Mucosa of stomach (tissue), 1 donor: ENCODE measurements at regions not wholly inside any gene's neighbourhood (a gene's known extent, or its start where the extent isn't known, plus 50 kb on each side); places are given as distances from the start of the nearest gene placed in this dataset.
A peak's percentile ranks its signal among the peaks of the same experiment; 100 is the strongest.

Source experiments
- H3K27me3 ChIP-seq: one replicate; pipeline ENCODE4 v1.7.0; 2013; ENCODE audit warnings: mild to moderate bottlenecking, low read length; ENCODE audit not compliant: control insufficient read depth, insufficient read depth
- H3K36me3 ChIP-seq: one replicate; pipeline ENCODE4 v1.7.0; 2013; ENCODE audit warnings: low read length; ENCODE audit not compliant: control insufficient read depth, insufficient read depth
- H3K4me1 ChIP-seq: one replicate; pipeline ENCODE4 v1.7.0; 2013; ENCODE audit warnings: mild to moderate bottlenecking, low read length; ENCODE audit not compliant: control insufficient read depth, insufficient read depth
- H3K4me3 ChIP-seq: one replicate; pipeline ENCODE4 v1.7.0; 2013; ENCODE audit warnings: low read length
- H3K9ac ChIP-seq: one replicate; pipeline ENCODE4 v1.7.0; 2013; ENCODE audit warnings: mild to moderate bottlenecking, low read length, moderate library complexity
- H3K9me3 ChIP-seq: one replicate; pipeline ENCODE4 v1.7.0; 2013; ENCODE audit warnings: mild to moderate bottlenecking, low read length, moderate library complexity; ENCODE audit not compliant: control insufficient read depth
- donor health status: Pancreatic carcinoma.

- Histone ChIP-seq H3K36me3 (no peaks in the 10 kb centered on the region), H3K4me3 (no peak overlapping the region), H3K27me3 (no peaks in the 10 kb centered on the region), H3K9ac (no peak overlapping the region), H3K4me1 (no peaks in the 10 kb centered on the region), H3K9me3 (no peaks in the 10 kb centered on the region)
Measured at GRCh38 chr2:105525201-105525600, 126.3 kb upstream of the FHL2 start.

GRCh38 chr2:105522645-105523044 is 123.8 kb upstream of the FHL2 start:
- H3K4me3 ChIP-seq = no peak overlapping the region
- no peak overlapping the region for H3K9ac ChIP-seq
- peaks cover 16% of the 10 kb centered on the region for H3K4me1 ChIP-seq
- H3K36me3 ChIP-seq = no peaks in the 10 kb centered on the region
- no peaks in the 10 kb centered on the region for H3K27me3 ChIP-seq
- H3K9me3 ChIP-seq = no peaks in the 10 kb centered on the region

GRCh38 chr2:105521616-105522015 is 122.8 kb upstream of the FHL2 start:
- H3K9me3 ChIP-seq = no peaks in the 10 kb centered on the region
- H3K4me1 ChIP-seq = peaks cover 26% of the 10 kb centered on the region
- no peak overlapping the region for H3K9ac ChIP-seq
- H3K36me3 ChIP-seq = no peaks in the 10 kb centered on the region
- H3K27me3 ChIP-seq = no peaks in the 10 kb centered on the region
- H3K4me3 ChIP-seq = no peak overlapping the region

GRCh38 chr2:105521176-105521575 is 122.3 kb upstream of the FHL2 start:
- no peaks in the 10 kb centered on the region for H3K9me3 ChIP-seq
- H3K27me3 ChIP-seq = no peaks in the 10 kb centered on the region
- H3K9ac ChIP-seq = no peak overlapping the region
- H3K36me3 ChIP-seq = no peaks in the 10 kb centered on the region
- peaks cover 30% of the 10 kb centered on the region for H3K4me1 ChIP-seq
- no peak overlapping the region for H3K4me3 ChIP-seq

- no peaks in the 10 kb centered on the region for H3K9me3 ChIP-seq
- H3K4me1 ChIP-seq = peaks cover 42% of the 10 kb centered on the region
- no peaks in the 10 kb centered on the region for H3K27me3 ChIP-seq
- H3K9ac ChIP-seq = no peak overlapping the region
- H3K36me3 ChIP-seq = no peaks in the 10 kb centered on the region
- no peak overlapping the region for H3K4me3 ChIP-seq
Measured at GRCh38 chr2:105519516-105519915, 120.7 kb upstream of the FHL2 start.

GRCh38 chr2:105518897-105519296 is 120.0 kb upstream of the FHL2 start:
- H3K9me3 ChIP-seq = no peaks in the 10 kb centered on the region
- peaks cover 42% of the 10 kb centered on the region for H3K4me1 ChIP-seq
- H3K4me3 ChIP-seq = no peak overlapping the region
- no peaks in the 10 kb centered on the region for H3K27me3 ChIP-seq
- no peaks in the 10 kb centered on the region for H3K36me3 ChIP-seq
- peak overlapping the region; percentile 17 for H3K9ac ChIP-seq

GRCh38 chr2:105517814-105518705 is 119.2 kb upstream of the FHL2 start:
- H3K9ac ChIP-seq = peak overlapping the region; percentile 26
- H3K4me3 ChIP-seq = no peak overlapping the region
- peaks cover 42% of the 10 kb centered on the region for H3K4me1 ChIP-seq
- no peaks in the 10 kb centered on the region for H3K36me3 ChIP-seq
- H3K27me3 ChIP-seq = no peaks in the 10 kb centered on the region
- H3K9me3 ChIP-seq = no peaks in the 10 kb centered on the region

GRCh38 chr2:105515581-105516415 is 116.9 kb upstream of the FHL2 start:
- H3K36me3 ChIP-seq = no peaks in the 10 kb centered on the region
- H3K4me3 ChIP-seq = no peak overlapping the region
- H3K9ac ChIP-seq = no peak overlapping the region
- no peaks in the 10 kb centered on the region for H3K27me3 ChIP-seq
- peaks cover 52% of the 10 kb centered on the region for H3K4me1 ChIP-seq
- H3K9me3 ChIP-seq = no peaks in the 10 kb centered on the region

GRCh38 chr2:105514576-105514975 is 115.7 kb upstream of the FHL2 start:
- Histone ChIP-seq H3K4me1 (peaks cover 57% of the 10 kb centered on the region), H3K9me3 (no peaks in the 10 kb centered on the region), H3K27me3 (no peaks in the 10 kb centered on the region), H3K36me3 (no peaks in the 10 kb centered on the region), H3K9ac (no peak overlapping the region), H3K4me3 (no peak overlapping the region)

- H3K4me3 ChIP-seq = no peak overlapping the region
- H3K9ac ChIP-seq = no peak overlapping the region
- H3K36me3 ChIP-seq = no peaks in the 10 kb centered on the region
- no peaks in the 10 kb centered on the region for H3K9me3 ChIP-seq
- H3K4me1 ChIP-seq = peaks cover 24% of the 10 kb centered on the region
- no peaks in the 10 kb centered on the region for H3K27me3 ChIP-seq
Measured at GRCh38 chr2:105510761-105511528, 112.1 kb upstream of the FHL2 start.

- Histone ChIP-seq H3K27me3 (no peaks in the 10 kb centered on the region), H3K4me3 (no peak overlapping the region), H3K36me3 (no peaks in the 10 kb centered on the region), H3K9ac (no peak overlapping the region), H3K4me1 (peaks cover 15% of the 10 kb centered on the region), H3K9me3 (no peaks in the 10 kb centered on the region)
Measured at GRCh38 chr2:105509269-105510086, 110.6 kb upstream of the FHL2 start.
